Right atrium auricular region (tissue), 2 donors: ENCODE measurements at regions not wholly inside any gene's neighbourhood (a gene's known extent, or its start where the extent isn't known, plus 50 kb on each side); places are given as distances from the start of the nearest gene placed in this dataset.
A peak's percentile ranks its signal among the peaks of the same experiment; 100 is the strongest.

Experiments
- DNase-seq: peaks from one replicate; pipeline ENCODE4 v3.0.0-alpha.2; 2019; ENCODE audit warnings: low spot score
- H3K27ac ChIP-seq, 2 donors: fragments of 200-600 bp; sonication (generic); 1 replicate in 1 of 2; 2 replicates in 1 of 2; pipeline ENCODE4 v1.5.1; 2016 to 2019
- H3K27me3 ChIP-seq, 2 donors: fragments of 200-600 bp; sonication (generic); one replicate each; pipeline versions ENCODE4 v1.5.1 to v1.6.0; 2017 to 2019
- H3K36me3 ChIP-seq: fragments of 200-600 bp; sonication (generic); one replicate; pipeline ENCODE4 v1.5.1; 2016
- H3K4me1 ChIP-seq, 2 donors: fragments of 200-600 bp; sonication (generic); one replicate each; pipeline versions ENCODE4 v1.5.1 to v1.6.0; 2017 to 2019
- H3K4me3 ChIP-seq, 2 donors: fragments of 200-600 bp; sonication (generic); 1 replicate in 1 of 2; 2 replicates in 1 of 2; pipeline ENCODE4 v1.5.1; 2017 to 2019; ENCODE audit warnings: mild to moderate bottlenecking in 1 of 2, moderate library complexity in 1 of 2
- H3K9me3 ChIP-seq, 2 donors: fragments of 200-600 bp; sonication (generic); one replicate each; pipeline ENCODE4 v1.5.1; 2019
- CTCF ChIP-seq, 2 donors: fragments of 200-600 bp; sonication (generic); IDR thresholded peaks; one replicate each; pipeline ENCODE4 v1.5.1; 2019; ENCODE audit warnings: antibody characterized with exemption in 2 of 2

- Histone ChIP-seq H3K27me3 (no peaks in the 10 kb centered on the region), H3K4me3 (no peak overlapping the region), H3K9me3 (no peaks in the 10 kb centered on the region), H3K27ac (no peak overlapping the region), H3K4me1 (no peaks in the 10 kb centered on the region), H3K36me3 (no peaks in the 10 kb centered on the region)
- no peak for TF ChIP-seq CTCF (IDR thresholded peaks at IDR 0.05)
- DNase-seq = no peak
Measured at GRCh38 chr18:42604820-42605219, 510.7 kb downstream of the RIT2 start.

GRCh38 chr18:42606886-42607495 lies 508.5 kb downstream of the RIT2 start:
- no peaks in the 10 kb centered on the region for H3K36me3 ChIP-seq
- H3K27me3 ChIP-seq = no peaks in the 10 kb centered on the region
- no peak overlapping the region for H3K27ac ChIP-seq
- no peaks in the 10 kb centered on the region for H3K9me3 ChIP-seq
- H3K4me3 ChIP-seq = no peak overlapping the region
- TF ChIP-seq CTCF (IDR thresholded peaks at IDR 0.05) = no peak
- DNase-seq = no peak
- H3K4me1 ChIP-seq = no peaks in the 10 kb centered on the region

- Histone ChIP-seq H3K4me3 (no peak overlapping the region), H3K27ac (no peak overlapping the region), H3K27me3 (no peaks in the 10 kb centered on the region), H3K4me1 (peaks cover 0 to 8% of the 10 kb centered on the region in 2 donors), H3K9me3 (no peaks in the 10 kb centered on the region), H3K36me3 (no peaks in the 10 kb centered on the region)
- no peak for DNase-seq
- no peak for TF ChIP-seq CTCF (IDR thresholded peaks at IDR 0.05)
Measured at GRCh38 chr18:42611134-42611533, 504.4 kb downstream of the RIT2 start.

- no peaks in the 10 kb centered on the region for H3K27me3 ChIP-seq
- peaks cover 0 to 8% of the 10 kb centered on the region in 2 donors for H3K4me1 ChIP-seq
- H3K27ac ChIP-seq = peak overlapping the region; percentile 41 to 48
- TF ChIP-seq CTCF (IDR thresholded peaks at IDR 0.05) = no peak
- H3K36me3 ChIP-seq = no peaks in the 10 kb centered on the region
- no peak overlapping the region for H3K4me3 ChIP-seq
- no peak for DNase-seq
- H3K9me3 ChIP-seq = no peaks in the 10 kb centered on the region
Measured at GRCh38 chr18:42614619-42615293, 500.7 kb downstream of the RIT2 start.

- no peaks in the 10 kb centered on the region for H3K36me3 ChIP-seq
- DNase-seq = no peak
- no peaks in the 10 kb centered on the region for H3K27me3 ChIP-seq
- peaks cover 0 to 8% of the 10 kb centered on the region in 2 donors for H3K4me1 ChIP-seq
- no peak overlapping the region for H3K27ac ChIP-seq
- no peak for TF ChIP-seq CTCF (IDR thresholded peaks at IDR 0.05)
- no peaks in the 10 kb centered on the region for H3K9me3 ChIP-seq
- H3K4me3 ChIP-seq = no peak overlapping the region
Measured at GRCh38 chr18:42617221-42617620, 498.3 kb downstream of the RIT2 start.
